AG10803 (cell line): ENCODE measurements at regions not wholly inside any gene's neighbourhood (a gene's known extent, or its start where the extent isn't known, plus 50 kb on each side); places are given as distances from the start of the nearest gene placed in this dataset.
A peak's percentile ranks its signal among the peaks of the same experiment; 100 is the strongest.

ENCODE experiments used
- DNase-seq: peaks from one replicate; pipeline ENCODE4 v3.0.0; 2010; ENCODE audit warnings: low read depth
- H3K4me3 ChIP-seq: 2 replicates; pipeline ENCODE4 v1.5.1; 2011; ENCODE audit warnings: mild to moderate bottlenecking, low read length, control low read depth
- TF ChIP-seq, protein P1 (sequence below): conservative IDR thresholded peaks from 2 replicates; pipeline ENCODE4 v1.5.1; 2011; ENCODE audit warnings: mild to moderate bottlenecking, low read length, control low read depth, inconsistent platforms

- H3K4me3 ChIP-seq = no peak overlapping the region
- TF ChIP-seq, protein P1, sequence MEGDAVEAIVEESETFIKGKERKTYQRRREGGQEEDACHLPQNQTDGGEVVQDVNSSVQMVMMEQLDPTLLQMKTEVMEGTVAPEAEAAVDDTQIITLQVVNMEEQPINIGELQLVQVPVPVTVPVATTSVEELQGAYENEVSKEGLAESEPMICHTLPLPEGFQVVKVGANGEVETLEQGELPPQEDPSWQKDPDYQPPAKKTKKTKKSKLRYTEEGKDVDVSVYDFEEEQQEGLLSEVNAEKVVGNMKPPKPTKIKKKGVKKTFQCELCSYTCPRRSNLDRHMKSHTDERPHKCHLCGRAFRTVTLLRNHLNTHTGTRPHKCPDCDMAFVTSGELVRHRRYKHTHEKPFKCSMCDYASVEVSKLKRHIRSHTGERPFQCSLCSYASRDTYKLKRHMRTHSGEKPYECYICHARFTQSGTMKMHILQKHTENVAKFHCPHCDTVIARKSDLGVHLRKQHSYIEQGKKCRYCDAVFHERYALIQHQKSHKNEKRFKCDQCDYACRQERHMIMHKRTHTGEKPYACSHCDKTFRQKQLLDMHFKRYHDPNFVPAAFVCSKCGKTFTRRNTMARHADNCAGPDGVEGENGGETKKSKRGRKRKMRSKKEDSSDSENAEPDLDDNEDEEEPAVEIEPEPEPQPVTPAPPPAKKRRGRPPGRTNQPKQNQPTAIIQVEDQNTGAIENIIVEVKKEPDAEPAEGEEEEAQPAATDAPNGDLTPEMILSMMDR = no peak
- DNase-seq = peak; percentile 25
These were observed 510.0 kb upstream of the KLF12 start for GRCh38 chr13:74644229-74644628.

DNA sequence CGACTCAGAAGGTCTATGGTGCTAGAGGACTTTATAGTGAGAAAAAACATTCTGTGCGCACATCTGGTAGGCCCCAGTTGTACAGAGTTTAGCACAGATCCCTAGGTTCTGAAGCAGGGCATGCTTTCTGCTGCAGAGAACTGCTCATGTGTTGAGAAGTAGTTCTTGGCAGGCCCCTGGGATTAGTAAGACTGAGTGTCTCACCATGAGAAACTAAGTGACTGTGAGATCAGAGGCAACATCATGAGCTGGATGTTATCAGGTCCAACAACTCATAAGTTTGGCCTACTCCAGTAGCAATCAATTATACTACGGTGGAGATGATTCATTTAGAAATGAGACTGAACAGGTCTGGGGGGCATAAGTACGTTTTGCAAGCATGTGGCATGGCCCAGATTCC lies 507.4 kb upstream of the KLF12 start:
- peak; percentile 61 for DNase-seq
- TF ChIP-seq, protein P1 = no peak
- no peak overlapping the region for H3K4me3 ChIP-seq

DNA sequence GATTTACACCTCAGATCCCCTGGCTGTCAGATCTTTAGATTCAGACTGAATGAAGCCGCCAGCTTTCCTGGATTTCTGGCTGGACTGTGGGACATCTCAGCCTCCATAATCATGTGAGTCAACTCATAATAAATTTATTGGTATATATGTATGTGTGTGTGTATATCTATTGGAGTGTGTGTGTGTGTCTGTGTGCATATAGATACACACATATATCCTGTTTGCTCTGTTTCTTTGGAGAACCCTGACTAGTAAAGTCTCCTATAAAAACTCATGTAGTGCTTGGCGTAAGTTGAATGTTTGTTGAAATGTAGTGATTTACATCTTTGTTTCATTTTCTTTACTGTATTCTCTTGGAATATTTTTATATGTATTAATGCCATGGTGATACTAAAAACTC lies 499.5 kb upstream of the KLF12 start:
- no peak for DNase-seq
- TF ChIP-seq, protein P1 = no peak
- no peak overlapping the region for H3K4me3 ChIP-seq

DNA sequence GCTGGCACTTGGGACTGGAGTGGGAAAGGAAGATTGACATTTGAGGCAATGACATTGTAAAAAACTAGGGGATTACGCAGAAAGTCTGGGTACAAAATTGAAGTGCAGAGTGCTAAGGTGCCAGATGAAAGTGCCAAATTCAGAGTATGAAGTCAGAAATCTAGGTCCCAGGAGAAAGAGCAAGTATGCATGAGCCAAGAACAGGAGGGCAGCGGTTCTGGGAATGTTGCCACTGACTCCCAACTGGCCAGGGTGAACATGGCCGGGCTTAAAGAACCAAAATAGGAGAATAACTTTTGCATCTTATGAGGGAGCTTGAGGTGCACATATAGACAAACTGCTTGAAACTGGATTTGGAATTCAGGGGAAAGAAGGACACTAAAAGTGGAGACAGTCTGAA lies 495.8 kb upstream of the KLF12 start:
- no peak for DNase-seq

DNA sequence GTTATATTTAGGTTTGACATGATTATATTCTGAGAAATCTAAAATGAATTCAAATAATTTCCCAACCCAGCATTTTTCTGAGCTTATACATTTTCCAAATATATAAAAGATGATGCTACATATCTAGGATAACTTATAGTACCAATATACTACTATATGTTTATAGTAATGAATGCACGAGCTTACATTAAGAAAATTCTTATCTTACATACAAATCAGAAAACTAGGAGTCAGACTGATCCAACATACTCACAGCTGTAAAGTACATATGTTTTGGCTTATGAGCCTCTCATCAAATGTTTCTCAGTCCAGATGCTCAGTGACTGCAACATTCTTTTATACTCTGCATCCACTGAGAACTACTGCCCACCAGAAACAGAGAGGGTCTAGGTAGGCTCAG lies 491.3 kb upstream of the KLF12 start:
- no peak overlapping the region for H3K4me3 ChIP-seq
- TF ChIP-seq, protein P1 = no peak
- no peak for DNase-seq

More for the DNA sequence above, 495.8 kb upstream of the KLF12 start:
- TF ChIP-seq, protein P1 = no peak
- no peak overlapping the region for H3K4me3 ChIP-seq

DNA sequence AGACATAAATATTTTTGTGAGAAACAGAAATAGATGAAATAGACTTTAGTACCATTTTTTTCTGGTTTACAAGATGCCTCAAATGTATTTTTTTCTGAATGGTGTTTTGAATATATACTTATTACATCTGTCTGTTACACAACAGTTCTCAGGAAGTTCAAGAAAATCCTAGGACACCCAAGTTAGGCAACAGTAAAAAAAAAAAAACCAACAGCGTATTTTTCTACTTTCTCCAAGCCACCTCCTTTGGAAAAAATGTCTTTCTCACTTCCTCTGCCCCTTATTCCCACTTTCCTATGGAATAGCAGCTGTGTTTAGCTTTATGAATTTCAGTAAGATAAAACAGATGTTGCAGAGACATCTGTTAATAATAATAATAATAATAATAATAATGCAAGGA lies 489.6 kb upstream of the KLF12 start:
- TF ChIP-seq, protein P1 = no peak
- DNase-seq = peak; percentile 11
- H3K4me3 ChIP-seq = no peak overlapping the region

DNA sequence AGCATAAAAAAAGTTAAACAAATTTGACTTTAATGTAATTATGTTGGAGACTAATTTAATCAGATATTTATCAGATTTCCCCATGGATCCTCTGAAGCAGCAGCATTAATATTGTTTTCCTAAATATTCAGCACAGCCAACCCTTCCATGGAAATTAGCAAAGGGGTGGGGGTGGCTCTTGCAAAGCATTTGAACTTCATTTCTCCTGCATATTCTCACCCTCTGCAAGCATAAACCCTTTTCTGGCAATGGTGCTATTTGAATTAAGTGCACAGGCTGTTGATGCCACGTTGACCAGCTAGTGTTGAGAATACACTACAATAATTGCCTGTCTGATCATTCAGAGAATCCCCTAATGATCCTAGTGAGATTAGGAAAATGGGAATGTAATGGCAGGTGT lies 488.1 kb upstream of the KLF12 start:
- TF ChIP-seq, protein P1 = no peak
- DNase-seq = no peak
- no peak overlapping the region for H3K4me3 ChIP-seq
